ENCODE measurements at regions not wholly inside any gene's neighbourhood (a gene's known extent, or its start where the extent isn't known, plus 50 kb on each side); places are given as distances from the start of the nearest gene placed in this dataset.
A peak's percentile ranks its signal among the peaks of the same experiment; 100 is the strongest.

GRCh38 chr2:8379549-8379948 is 302.3 kb upstream of the ID2 start:
- no peak overlapping the region for H3K27ac ChIP-seq (ENCODE audit: low read depth in 1 of 2, low read length in 2 of 2)
- H3K4me1 ChIP-seq (ENCODE audit: control insufficient read depth in 4 of 4, insufficient read depth in 4 of 4, low read length in 3 of 4): no peaks in the 10 kb centered on the region
- H3K9ac ChIP-seq (ENCODE audit: low read depth in 1 of 2, low read length in 2 of 2): no peak overlapping the region
- H3K4me3 ChIP-seq (ENCODE audit: low read depth in 1 of 3, low read length in 3 of 3): no peak overlapping the region
- no peaks in the 10 kb centered on the region for H3K27me3 ChIP-seq (ENCODE audit: control insufficient read depth in 4 of 4, insufficient read depth in 4 of 4, low read length in 3 of 4)
- no peaks in the 10 kb centered on the region for H3K9me3 ChIP-seq (ENCODE audit: control insufficient read depth in 4 of 4, low read length in 3 of 4)
- WGBS: 92% methylated on average over 4 of the region's 4 CpGs
- H3K36me3 ChIP-seq (ENCODE audit: control insufficient read depth in 4 of 4, insufficient read depth in 3 of 4, low read depth in 1 of 4, low read length in 3 of 4): no peaks in the 10 kb centered on the region
- TF ChIP-seq GABPA (IDR thresholded peaks at IDR 0.05 in 1 of 2, conservative IDR thresholded peaks at IDR 0.05 in 1 of 2) (no peak), FOXA2 (IDR thresholded peaks at IDR 0.05) (no peak), MAX (IDR thresholded peaks at IDR 0.05) (no peak), CTCF (IDR thresholded peaks at IDR 0.05; ENCODE audit: low read depth, low read length, missing input control) (no peak), YY1 (IDR thresholded peaks at IDR 0.05) (no peak), HNF4A (conservative IDR thresholded peaks at IDR 0.05) (no peak)
- no peak for DNase-seq (ENCODE audit: low spot score)

GRCh38 chr2:8380026-8380425 is 301.8 kb upstream of the ID2 start:
- no peaks in the 10 kb centered on the region for H3K27me3 ChIP-seq (ENCODE audit: control insufficient read depth in 4 of 4, insufficient read depth in 4 of 4, low read length in 3 of 4)
- no peak overlapping the region for H3K27ac ChIP-seq (ENCODE audit: low read depth in 1 of 2, low read length in 2 of 2)
- H3K4me3 ChIP-seq (ENCODE audit: low read depth in 1 of 3, low read length in 3 of 3): no peak overlapping the region
- 75% methylated on average over 6 of the region's 6 CpGs for WGBS
- DNase-seq (ENCODE audit: low spot score): no peak
- no peaks in the 10 kb centered on the region for H3K9me3 ChIP-seq (ENCODE audit: control insufficient read depth in 4 of 4, low read length in 3 of 4)
- H3K9ac ChIP-seq (ENCODE audit: low read depth in 1 of 2, low read length in 2 of 2): no peak overlapping the region
- TF ChIP-seq HNF4G (IDR thresholded peaks at IDR 0.05) (no peak), ATF3 (IDR thresholded peaks at IDR 0.05) (no peak), JUND (IDR thresholded peaks at IDR 0.05) (no peak), NR2F2 (IDR thresholded peaks at IDR 0.05) (peak; percentile 87), ZBTB33 (IDR thresholded peaks at IDR 0.05) (no peak), FOXA1 (IDR thresholded peaks at IDR 0.05) (no peak), SP1 (IDR thresholded peaks at IDR 0.05) (peak; percentile 17), REST (IDR thresholded peaks at IDR 0.05) (no peak), TAF1 (conservative IDR thresholded peaks at IDR 0.05) (no peak), MAX (IDR thresholded peaks at IDR 0.05) (no peak), RAD21 (IDR thresholded peaks at IDR 0.05) (peak; percentile 17 to 43), FOXA2 (IDR thresholded peaks at IDR 0.05) (no peak), HNF4A (conservative IDR thresholded peaks at IDR 0.05) (no peak), RXRA (IDR thresholded peaks at IDR 0.05) (no peak), YY1 (IDR thresholded peaks at IDR 0.05) (no peak), GABPA (IDR thresholded peaks at IDR 0.05 in 1 of 2, conservative IDR thresholded peaks at IDR 0.05 in 1 of 2) (no peak), CTCF (IDR thresholded peaks at IDR 0.05; ENCODE audit: low read depth, low read length, missing input control) (no peak)
- H3K4me1 ChIP-seq (ENCODE audit: control insufficient read depth in 4 of 4, insufficient read depth in 4 of 4, low read length in 3 of 4): no peaks in the 10 kb centered on the region
- no peaks in the 10 kb centered on the region for H3K36me3 ChIP-seq (ENCODE audit: control insufficient read depth in 4 of 4, insufficient read depth in 3 of 4, low read depth in 1 of 4, low read length in 3 of 4)
